ENCODE measurements at regions not wholly inside any gene's neighbourhood (a gene's known extent, or its start where the extent isn't known, plus 50 kb on each side); places are given as distances from the start of the nearest gene placed in this dataset.

DNA sequence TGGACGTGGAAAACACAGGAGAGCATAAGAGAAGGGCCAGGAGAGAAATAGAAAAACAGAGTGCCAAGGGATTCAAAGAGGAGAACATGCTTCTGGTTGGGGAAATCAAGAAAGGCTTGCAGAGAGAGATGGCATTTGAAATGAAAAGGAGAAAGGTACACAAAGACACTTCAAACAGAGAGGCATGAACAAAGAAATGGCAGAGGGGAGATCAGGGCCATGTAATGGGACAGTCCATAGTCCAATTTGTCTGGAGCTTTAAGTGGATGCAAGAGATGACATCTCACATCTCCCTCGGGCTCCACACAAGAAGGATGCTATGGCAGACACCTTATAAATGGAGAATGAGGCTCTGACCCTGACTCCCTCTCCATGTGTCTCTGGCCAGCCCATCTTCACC lies 331.1 kb downstream of the MLLT3 start:
- TF ChIP-seq, protein P1, sequence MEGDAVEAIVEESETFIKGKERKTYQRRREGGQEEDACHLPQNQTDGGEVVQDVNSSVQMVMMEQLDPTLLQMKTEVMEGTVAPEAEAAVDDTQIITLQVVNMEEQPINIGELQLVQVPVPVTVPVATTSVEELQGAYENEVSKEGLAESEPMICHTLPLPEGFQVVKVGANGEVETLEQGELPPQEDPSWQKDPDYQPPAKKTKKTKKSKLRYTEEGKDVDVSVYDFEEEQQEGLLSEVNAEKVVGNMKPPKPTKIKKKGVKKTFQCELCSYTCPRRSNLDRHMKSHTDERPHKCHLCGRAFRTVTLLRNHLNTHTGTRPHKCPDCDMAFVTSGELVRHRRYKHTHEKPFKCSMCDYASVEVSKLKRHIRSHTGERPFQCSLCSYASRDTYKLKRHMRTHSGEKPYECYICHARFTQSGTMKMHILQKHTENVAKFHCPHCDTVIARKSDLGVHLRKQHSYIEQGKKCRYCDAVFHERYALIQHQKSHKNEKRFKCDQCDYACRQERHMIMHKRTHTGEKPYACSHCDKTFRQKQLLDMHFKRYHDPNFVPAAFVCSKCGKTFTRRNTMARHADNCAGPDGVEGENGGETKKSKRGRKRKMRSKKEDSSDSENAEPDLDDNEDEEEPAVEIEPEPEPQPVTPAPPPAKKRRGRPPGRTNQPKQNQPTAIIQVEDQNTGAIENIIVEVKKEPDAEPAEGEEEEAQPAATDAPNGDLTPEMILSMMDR (IDR thresholded peaks at IDR 0.05; ENCODE audit: insufficient read depth, missing control alignments), result no peak
- FAIRE-seq (no peak), DNase-seq (ENCODE audit: insufficient read length, low spot score) (no peak)

DNA sequence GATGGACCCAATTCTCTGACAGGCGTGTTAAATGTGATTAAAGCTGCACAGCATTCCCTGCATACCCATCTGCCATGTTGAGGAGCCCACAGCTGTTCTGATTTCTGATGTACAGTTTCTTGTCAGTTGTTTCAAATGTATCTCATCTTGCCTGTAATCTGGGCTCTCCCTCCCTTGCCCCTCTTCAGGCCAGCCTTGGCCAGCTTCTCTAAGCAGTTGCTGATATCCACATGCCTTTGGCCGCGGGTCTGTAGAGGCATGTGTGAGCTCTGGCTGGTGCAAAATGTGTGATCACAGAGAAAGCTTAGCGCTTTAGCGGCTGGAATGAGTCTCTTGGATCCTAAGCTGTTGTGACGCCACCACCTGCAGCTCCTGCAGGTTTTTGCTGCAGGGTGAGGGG lies 332.0 kb downstream of the MLLT3 start:
- FAIRE-seq (no peak), DNase-seq (ENCODE audit: insufficient read length, low spot score) (no peak)
- TF ChIP-seq, protein P1 (IDR thresholded peaks at IDR 0.05; ENCODE audit: insufficient read depth, missing control alignments), result no peak

DNA sequence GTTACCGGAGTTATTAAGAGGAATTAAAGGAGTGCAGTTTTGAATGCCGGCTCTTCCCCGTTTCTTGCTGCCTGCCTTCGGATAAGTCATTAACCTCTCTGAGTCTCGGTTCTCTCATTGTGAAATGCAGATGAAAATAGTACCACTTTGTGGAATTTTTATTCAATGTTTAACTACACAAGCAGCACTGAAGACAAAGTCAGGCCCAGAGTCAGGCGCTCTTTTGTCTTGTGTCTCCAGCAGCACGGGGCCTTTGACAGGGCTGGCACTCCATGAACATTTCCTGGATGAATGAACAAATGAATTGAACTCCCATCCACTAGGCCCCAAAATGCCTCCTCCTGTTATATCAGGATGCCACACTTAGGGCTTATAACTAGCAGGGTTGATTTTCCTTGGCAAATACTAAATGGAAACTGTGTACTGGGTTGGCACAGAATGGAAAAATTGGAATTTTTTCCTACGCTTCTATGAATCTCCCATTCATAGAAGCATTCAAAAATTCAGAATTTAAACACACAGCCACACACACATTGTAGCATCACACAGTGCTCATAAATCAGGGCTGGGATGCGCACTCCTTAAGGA lies 332.8 kb downstream of the MLLT3 start:
- FAIRE-seq (no peak), DNase-seq (ENCODE audit: insufficient read length, low spot score) (no peak)
- TF ChIP-seq, protein P1 (IDR thresholded peaks at IDR 0.05; ENCODE audit: insufficient read depth, missing control alignments), result no peak

DNA sequence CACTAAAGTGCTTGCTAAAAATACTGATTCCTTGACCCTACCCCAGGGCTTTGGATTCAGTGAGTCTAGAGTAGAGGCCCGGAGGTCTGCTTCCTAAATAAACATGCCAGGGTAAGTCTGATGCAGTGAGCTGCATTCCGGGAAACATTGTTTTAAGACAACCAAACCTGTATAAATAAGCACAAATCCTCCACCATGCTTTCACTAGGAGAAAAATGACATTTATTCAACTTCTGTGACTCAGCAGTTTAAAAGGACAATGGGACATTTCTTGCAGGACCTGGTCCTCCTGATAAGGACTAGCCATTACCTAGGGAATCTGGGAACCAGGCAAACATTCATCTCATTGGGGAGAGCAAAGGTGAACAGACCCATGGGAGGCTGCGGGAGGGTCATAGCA lies 335.3 kb downstream of the MLLT3 start:
- FAIRE-seq (no peak), DNase-seq (ENCODE audit: insufficient read length, low spot score) (no peak)
- TF ChIP-seq, protein P1 (IDR thresholded peaks at IDR 0.05; ENCODE audit: insufficient read depth, missing control alignments), result no peak

DNA sequence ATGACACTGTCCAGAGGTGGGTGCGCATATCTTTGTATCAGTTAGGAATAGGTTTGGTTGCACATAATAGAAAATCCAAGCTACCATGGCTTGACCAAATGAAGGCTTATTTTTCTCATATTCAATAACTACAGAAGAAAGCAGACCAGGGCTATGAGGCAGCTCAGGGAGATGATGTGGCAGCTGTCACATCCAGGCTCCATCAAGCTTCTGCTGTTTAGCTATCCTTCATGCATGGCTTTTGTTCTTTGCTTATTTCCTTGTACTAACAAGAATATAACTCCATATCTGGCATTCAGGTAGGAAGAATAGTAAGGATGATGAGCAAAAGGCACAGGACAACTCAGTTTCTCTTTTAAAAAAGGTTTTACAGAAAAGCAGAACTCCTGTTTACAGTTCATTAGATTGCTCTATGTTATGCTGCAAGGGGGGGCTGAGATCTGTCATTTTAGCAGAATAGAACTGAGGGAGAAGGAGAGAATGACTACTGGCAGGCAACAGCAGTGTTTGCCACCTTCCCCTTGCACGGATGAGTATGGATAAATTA lies 336.1 kb downstream of the MLLT3 start:
- TF ChIP-seq, protein P1 (IDR thresholded peaks at IDR 0.05; ENCODE audit: insufficient read depth, missing control alignments), result no peak
- no peak for DNase-seq (ENCODE audit: insufficient read length, low spot score)
- no peak for FAIRE-seq

DNA sequence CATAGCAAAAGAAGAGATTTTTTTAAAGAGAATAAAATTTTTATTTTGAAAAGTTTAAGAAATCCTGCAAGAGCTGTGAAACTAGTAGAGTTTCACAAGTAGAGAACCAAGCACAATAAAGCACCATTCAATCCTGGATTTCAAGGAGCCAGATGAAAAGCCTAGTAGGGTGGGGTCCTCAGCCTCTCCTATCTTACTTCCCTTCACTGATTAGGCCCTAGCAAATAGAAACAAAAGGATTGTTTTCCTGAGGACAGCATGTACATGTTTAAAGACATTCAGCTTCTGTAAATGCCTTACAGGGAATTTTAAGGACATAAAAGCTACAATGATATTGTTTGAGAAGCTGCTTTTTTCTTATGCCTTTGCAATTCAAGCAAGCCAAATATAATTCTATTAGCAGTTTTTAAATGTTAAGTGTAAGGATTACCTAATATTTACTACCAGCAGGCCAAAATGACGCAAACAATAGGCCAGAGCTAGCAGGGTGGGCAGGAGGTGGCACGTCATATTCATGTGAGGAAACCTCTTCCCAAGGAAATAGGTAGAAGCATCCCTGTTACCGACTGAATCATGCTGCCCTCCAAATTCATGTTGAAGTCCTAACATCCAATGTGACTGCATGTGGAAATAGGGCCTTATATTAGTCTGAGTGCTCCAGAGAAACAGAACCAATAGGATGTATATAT lies 337.6 kb downstream of the MLLT3 start:
- TF ChIP-seq, protein P1 (IDR thresholded peaks at IDR 0.05; ENCODE audit: insufficient read depth, missing control alignments), result no peak
- DNase-seq (ENCODE audit: insufficient read length, low spot score) (no peak), FAIRE-seq (no peak)

DNA sequence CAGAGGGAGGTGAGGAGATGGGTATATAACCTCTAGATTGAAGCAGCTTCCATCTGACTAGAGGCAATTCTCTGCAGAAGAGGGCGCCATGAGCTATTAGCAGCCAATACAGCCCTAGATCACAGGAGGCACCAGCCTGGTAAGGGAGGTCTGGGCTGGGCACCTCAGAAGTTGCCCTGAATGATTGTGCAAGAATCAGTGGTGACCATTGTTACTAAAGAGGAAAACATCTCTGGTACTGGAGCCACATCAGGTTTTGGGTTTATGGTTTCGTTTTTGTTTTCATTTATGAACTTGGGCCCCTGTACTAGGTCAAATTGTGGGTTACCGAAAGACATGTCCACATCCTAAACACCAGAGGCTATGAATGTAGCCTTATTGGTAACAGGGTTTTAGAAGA lies 342.0 kb downstream of the MLLT3 start:
- no peak for FAIRE-seq

More for the DNA sequence above, 342.0 kb downstream of the MLLT3 start:
- TF ChIP-seq, protein P1 (IDR thresholded peaks at IDR 0.05; ENCODE audit: insufficient read depth, missing control alignments), result no peak
- no peak for DNase-seq (ENCODE audit: insufficient read length, low spot score)

Measured in D721Med (cell line).